K562 (cell line): ENCODE measurements at regions not wholly inside any gene's neighbourhood (a gene's known extent, or its start where the extent isn't known, plus 50 kb on each side); places are given as distances from the start of the nearest gene placed in this dataset.

Experiments
- ATAC-seq: fragments of 200-7000 bp; cut with Tn5 transposase; 3 replicates; pipeline ENCODE4 v1.9.1; 2020; ENCODE audit warnings: moderate library complexity
- BruUV-seq: library from RNA; stranded (reverse); fragments of 400-500 nt; replicated peaks from 2 replicates; lab custom pipeline; 2021; lab: Mats Ljungman, UMichigan
- CTCF ChIA-PET: fragments of 300-600 bp; formaldehyde crosslinking; extraction: SDS; loops from one replicate; lab custom pipeline; 2021; ENCODE audit warnings: low intra/inter-chr PET ratio; lab: Yijun Ruan, JAX
- POLR2A ChIA-PET: fragments of 300-600, 350-650 bp; sonication (Branson Sonifier 250); formaldehyde crosslinking; extraction: SDS; loops from one replicate; lab custom pipeline; 2021; ENCODE audit warnings: antibody characterized with exemption, inconsistent platforms; lab: Yijun Ruan, JAX
- DNase-seq, 4 experiments: peaks; one replicate each; pipeline versions ENCODE4 v3.0.0 to v3.0.0-alpha.2; 2011 to 2018; ENCODE audit warnings: low spot score in 3 of 4, mixed read lengths in 3 of 4; ENCODE audit errors: extremely low read depth in 1 of 4
- FAIRE-seq: peaks from 2 replicates; lab custom pipeline; 2011; peaks lifted over from hg19 to GRCh38; lab: Jason Lieb, UNC
- H2AFZ ChIP-seq: 2 replicates; pipeline ENCODE4 v1.6.0; 2011; ENCODE audit warnings: low read depth, low read length, control low read depth, inconsistent platforms
- H3K27ac ChIP-seq: fragments of 200-600 bp; 3 replicates; pipeline ENCODE4 v1.8.0; 2011; ENCODE audit warnings: low read depth, mild to moderate bottlenecking, control low read depth, inconsistent platforms, low read length, moderate library complexity, mixed read lengths; ENCODE audit errors: extremely low read depth
- H3K27me3 ChIP-seq, 2 experiments: fragments of 300-600 bp in 1 of 2; 2 replicates in 1 of 2; 3 replicates in 1 of 2; pipeline versions ENCODE4 v1.6.0 to v1.8.0; 2011; ENCODE audit warnings: inconsistent platforms in 2 of 2, low read length in 2 of 2, mild to moderate bottlenecking in 1 of 2, mixed read lengths in 1 of 2, moderate library complexity in 1 of 2; ENCODE audit not compliant: control insufficient read depth in 2 of 2, insufficient read depth in 2 of 2
- H3K36me3 ChIP-seq: fragments of 300-600 bp; 3 replicates; pipeline ENCODE4 v1.8.0; 2011; ENCODE audit warnings: mild to moderate bottlenecking, low read length, inconsistent platforms; ENCODE audit not compliant: control insufficient read depth, insufficient read depth
- H3K4me1 ChIP-seq, 2 experiments: fragments of 200-600 bp in 1 of 2; replicated peaks in 1 of 2; 2 replicates in 1 of 2; 3 replicates in 1 of 2; pipeline versions ENCODE4 v1.5.1 to v1.8.0; 2011; ENCODE audit warnings: inconsistent platforms in 2 of 2, low read length in 2 of 2, mild to moderate bottlenecking in 1 of 2, mixed read lengths in 1 of 2, moderate library complexity in 1 of 2; ENCODE audit not compliant: control insufficient read depth in 2 of 2, insufficient read depth in 2 of 2
- H3K4me2 ChIP-seq: 2 replicates; pipeline ENCODE4 v1.6.1; 2011; ENCODE audit warnings: low read length, control low read depth, inconsistent platforms, mixed read lengths; ENCODE audit not compliant: insufficient read depth
- H3K4me3 ChIP-seq: fragments of 200-600 bp; sonication (generic), shearing (Covaris generic); 2 replicates; pipeline ENCODE4 v1.5.1; 2016; ENCODE audit warnings: control low read depth, inconsistent platforms
- H3K79me2 ChIP-seq: fragments of 200-600 bp; 3 replicates; pipeline ENCODE4 v1.8.0; 2011; ENCODE audit warnings: low read length, inconsistent platforms; ENCODE audit not compliant: control insufficient read depth, insufficient read depth
- H3K9ac ChIP-seq, 2 experiments: 2 replicates each; pipeline versions ENCODE4 v1.6.0 to v1.6.1; 2011; ENCODE audit warnings: low read depth in 2 of 2, low read length in 2 of 2, control low read depth in 1 of 2, inconsistent platforms in 1 of 2, mild to moderate bottlenecking in 1 of 2, mixed read lengths in 1 of 2; ENCODE audit not compliant: insufficient read depth in 1 of 2
- H3K9me1 ChIP-seq: one replicate; pipeline ENCODE4 v1.6.0; 2011; ENCODE audit warnings: inconsistent platforms, mild to moderate bottlenecking, low read length, moderate library complexity; ENCODE audit not compliant: control insufficient read depth, insufficient read depth
- H3K9me3 ChIP-seq: replicated peaks from 2 replicates; pipeline ENCODE4 v1.5.1; 2011; ENCODE audit warnings: low read depth, low read length, inconsistent platforms; ENCODE audit not compliant: control insufficient read depth, insufficient read depth
- H4K20me1 ChIP-seq: replicated peaks from 2 replicates; pipeline ENCODE4 v1.6.1; 2011; ENCODE audit warnings: low read length, inconsistent platforms, mixed read lengths; ENCODE audit not compliant: control insufficient read depth, insufficient read depth
- ATF3 ChIP-seq, 2 experiments: fragments of 450-650 bp in 1 of 2; sonication (generic) in 1 of 2; formaldehyde crosslinking in 1 of 2; IDR thresholded peaks in 1 of 2; conservative IDR thresholded peaks in 1 of 2; 2 replicates each; pipeline versions ENCODE4 v1.6.1 to v1.8.1; 2016 to 2023; ENCODE audit warnings: mild to moderate bottlenecking in 2 of 2, moderate library complexity in 2 of 2, inconsistent platforms in 1 of 2, missing genetic modification reagents in 1 of 2
- BRD4 ChIP-seq: fragments of 200-600 bp; sonication (generic); IDR thresholded peaks from 2 replicates; pipeline ENCODE4 v1.6.1; 2017; ENCODE audit warnings: inconsistent platforms
- EGR1 ChIP-seq: fragments of 450-650 bp; conservative IDR thresholded peaks from 2 replicates; pipeline ENCODE4 v1.6.1; 2017; ENCODE audit warnings: mild to moderate bottlenecking
- FOXK1 ChIP-seq: sonication (generic); formaldehyde crosslinking; IDR thresholded peaks from 2 replicates; pipeline ENCODE4 v1.8.0; 2022; ENCODE audit warnings: missing genetic modification reagents, mild to moderate bottlenecking, borderline replicate concordance
- MTA1 ChIP-seq: fragments of 450-650 bp; IDR thresholded peaks from 2 replicates; pipeline ENCODE4 v1.6.1; 2017; ENCODE audit warnings: borderline replicate concordance
- NCOA2 ChIP-seq, 2 experiments: fragments of 450-650 bp; IDR thresholded peaks; 2 replicates each; pipeline ENCODE4 v1.6.1; 2018; ENCODE audit warnings: mild to moderate bottlenecking in 2 of 2, moderate library complexity in 1 of 2; ENCODE audit not compliant: partially characterized antibody in 2 of 2
- NR2F6 ChIP-seq: fragments of 450-650 bp; formaldehyde crosslinking; IDR thresholded peaks from 2 replicates; pipeline ENCODE4 v1.4.0; 2020; ENCODE audit warnings: mild to moderate bottlenecking
- SMAD4 ChIP-seq: fragments of 250-450 bp; sonication (Bioruptor Pico); conservative IDR thresholded peaks from 2 replicates; pipeline ENCODE4 v1.8.0; 2021; ENCODE audit warnings: inconsistent platforms, mild to moderate bottlenecking, moderate library complexity
- SMC3 ChIP-seq: conservative IDR thresholded peaks from 2 replicates; pipeline ENCODE4 v1.6.1; 2011; ENCODE audit warnings: low read depth, low read length, improper control_type of control experiment; ENCODE audit not compliant: insufficient read depth
- ZC3H11A ChIP-seq: IDR thresholded peaks from 2 replicates; pipeline ENCODE4 v1.6.1; 2012; ENCODE audit warnings: low read depth, low read length, improper control_type of control experiment
- ZNF165 ChIP-seq: fragments of 250-450 bp; sonication (Bioruptor Pico); IDR thresholded peaks from 2 replicates; pipeline ENCODE4 v1.4.0; 2020; ENCODE audit warnings: borderline replicate concordance
- ZNF175 ChIP-seq: fragments of 200-800 bp; sonication (Bioruptor generic); IDR thresholded peaks from 2 replicates; pipeline ENCODE4 v1.6.1; 2016; ENCODE audit warnings: low read depth, mild to moderate bottlenecking, missing genetic modification characterization, missing compliant biosample characterization
- ZNF280B ChIP-seq: fragments of 250-450 bp; sonication (Bioruptor Pico); IDR thresholded peaks from 2 replicates; pipeline ENCODE4 v1.5.1; 2021; ENCODE audit warnings: mild to moderate bottlenecking
- ZNF551 ChIP-seq: fragments of 250-450 bp; sonication (Bioruptor Pico); IDR thresholded peaks from 2 replicates; pipeline ENCODE4 v1.5.0; 2021; ENCODE audit warnings: mild to moderate bottlenecking, moderate library complexity
- WGBS: fragments of 100-300 bp; shearing (Covaris generic); methylation state at CpG from one replicate; pipeline ENCODE4 v1.1.6; 2016; ENCODE audit warnings: low coverage, mixed read lengths; ENCODE audit not compliant: insufficient coverage; ENCODE audit errors: missing lambda C conversion rate; 5-methylcytosine and 5-hydroxymethylcytosine counted together
- in situ Hi-C: fragments of 300-500 bp; cut with MboI; formaldehyde crosslinking; loops from 4 replicates; pipeline ENCODE4 v1.15.0; 2018; ENCODE audit warnings: inconsistent platforms, mixed read lengths
- intact Hi-C: fragments of 100-400 bp; cut with micrococcal nuclease; formaldehyde crosslinking; loops from 2 replicates; pipeline ENCODE4 v1.14.2; 2022

GRCh38 chrX:470686-471085 lies 84.0 kb upstream of the PPP2R3B start (continued):
- TF ChIP-seq ATF3 (IDR thresholded peaks at IDR 0.05) (no peak), ATF3 (CRISPR knock-in tag; conservative IDR thresholded peaks at IDR 0.05) (no peak), ZNF551 (CRISPR knock-in tag) (no peak), FOXK1 (CRISPR knock-in tag) (no peak), EGR1 (no peak)

- DNase-seq (no peak), FAIRE-seq (no peak), ATAC-seq (no peak)
- Histone ChIP-seq H3K4me2 (no peak overlapping the region), H3K27me3 (peaks cover 0 to 30% of the 10 kb centered on the region in 2 experiments; a peak in 3 of 5 replicates), H3K79me2 (no peaks in the 10 kb centered on the region), H3K9me1 (no peaks in the 10 kb centered on the region), H3K4me1 (no peaks in the 10 kb centered on the region; a peak in 1 of 5 replicates), H4K20me1 (no peaks in the 10 kb centered on the region), H3K9ac (no peak overlapping the region), H3K36me3 (no peaks in the 10 kb centered on the region), H2AFZ (no peak overlapping the region), H3K27ac (no peak overlapping the region), H3K4me3 (no peak overlapping the region), H3K9me3 (no peaks in the 10 kb centered on the region)
- CTCF ChIA-PET, result no interaction called here
- in situ Hi-C loops (no loop called here), intact Hi-C loops (no loop called here)
- TF ChIP-seq ZC3H11A (no peak), MTA1 (no peak), NCOA2 (IDR thresholded peaks at IDR 0.05; ENCODE audit: partially characterized antibody in 2 of 2) (no peak), SMC3 (no peak), SMAD4 (CRISPR knock-in tag) (no peak), ZNF175 (CRISPR knock-in tag) (no peak), NR2F6 (no peak), BRD4 (no peak), ZNF280B (CRISPR knock-in tag) (no peak), ZNF165 (CRISPR knock-in tag) (no peak)
- POLR2A ChIA-PET, result no interaction called here
- 0% methylated on average over 8 of the region's 9 CpGs for WGBS
- no TSS peak for BruUV-seq
These were observed 84.6 kb upstream of the PPP2R3B start for GRCh38 chrX:471281-471680.
